ENCODE measurements at regions not wholly inside any gene's neighbourhood (a gene's known extent, or its start where the extent isn't known, plus 50 kb on each side); places are given as distances from the start of the nearest gene placed in this dataset.

GRCh38 chr13:89796196-89796595 is 1551.3 kb upstream of the MIR17HG start:
- no peaks in the 10 kb centered on the region for H3K4me1 ChIP-seq
- no peak overlapping the region for H3K4me3 ChIP-seq
- TF ChIP-seq POLR2A (IDR thresholded peaks at IDR 0.05): no peak
- TF ChIP-seq, protein P1, sequence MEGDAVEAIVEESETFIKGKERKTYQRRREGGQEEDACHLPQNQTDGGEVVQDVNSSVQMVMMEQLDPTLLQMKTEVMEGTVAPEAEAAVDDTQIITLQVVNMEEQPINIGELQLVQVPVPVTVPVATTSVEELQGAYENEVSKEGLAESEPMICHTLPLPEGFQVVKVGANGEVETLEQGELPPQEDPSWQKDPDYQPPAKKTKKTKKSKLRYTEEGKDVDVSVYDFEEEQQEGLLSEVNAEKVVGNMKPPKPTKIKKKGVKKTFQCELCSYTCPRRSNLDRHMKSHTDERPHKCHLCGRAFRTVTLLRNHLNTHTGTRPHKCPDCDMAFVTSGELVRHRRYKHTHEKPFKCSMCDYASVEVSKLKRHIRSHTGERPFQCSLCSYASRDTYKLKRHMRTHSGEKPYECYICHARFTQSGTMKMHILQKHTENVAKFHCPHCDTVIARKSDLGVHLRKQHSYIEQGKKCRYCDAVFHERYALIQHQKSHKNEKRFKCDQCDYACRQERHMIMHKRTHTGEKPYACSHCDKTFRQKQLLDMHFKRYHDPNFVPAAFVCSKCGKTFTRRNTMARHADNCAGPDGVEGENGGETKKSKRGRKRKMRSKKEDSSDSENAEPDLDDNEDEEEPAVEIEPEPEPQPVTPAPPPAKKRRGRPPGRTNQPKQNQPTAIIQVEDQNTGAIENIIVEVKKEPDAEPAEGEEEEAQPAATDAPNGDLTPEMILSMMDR (IDR thresholded peaks at IDR 0.05): no peak
- 45 to 66% methylated on average over 4 of the region's 4 CpGs for WGBS, 2 donors
- H3K27me3 ChIP-seq: no peaks in the 10 kb centered on the region
- no peaks in the 10 kb centered on the region for H3K36me3 ChIP-seq
- intact Hi-C loops (cut with DNase I): no loop called here
- H3K27ac ChIP-seq: no peak overlapping the region
- DNase-seq: no peak
- no peaks in the 10 kb centered on the region for H3K9me3 ChIP-seq

GRCh38 chr13:89803839-89804238 is 1543.6 kb upstream of the MIR17HG start:
- no peak for DNase-seq
- Histone ChIP-seq H3K27ac (no peak overlapping the region), H3K36me3 (no peaks in the 10 kb centered on the region), H3K4me3 (no peak overlapping the region), H3K4me1 (no peaks in the 10 kb centered on the region), H3K9me3 (no peaks in the 10 kb centered on the region), H3K27me3 (no peaks in the 10 kb centered on the region)
- intact Hi-C loops (cut with DNase I): no loop called here
- TF ChIP-seq, protein P1 (IDR thresholded peaks at IDR 0.05): no peak
- TF ChIP-seq POLR2A (IDR thresholded peaks at IDR 0.05): no peak

DNA sequence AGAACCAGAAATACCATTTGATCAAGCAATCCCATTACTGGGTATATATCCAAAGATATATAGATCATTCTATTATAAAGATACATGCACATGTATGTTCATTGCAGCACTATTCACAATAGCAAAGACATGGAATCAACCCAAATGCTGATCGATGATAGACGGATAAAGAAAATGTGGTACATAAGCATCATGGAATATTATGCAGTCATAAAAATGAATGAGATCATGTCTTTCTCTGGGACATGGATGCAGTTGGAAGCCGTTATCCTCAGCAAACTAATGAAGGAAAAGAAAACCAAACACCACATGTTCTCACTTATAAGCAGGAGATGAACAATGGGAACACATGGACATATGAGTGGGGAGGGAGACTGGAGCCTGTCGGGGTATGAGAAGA is 1540.9 kb upstream of the MIR17HG start:
- Histone ChIP-seq H3K4me3 (no peak overlapping the region), H3K9me3 (no peaks in the 10 kb centered on the region), H3K27ac (no peak overlapping the region), H3K36me3 (no peaks in the 10 kb centered on the region), H3K4me1 (no peaks in the 10 kb centered on the region), H3K27me3 (no peaks in the 10 kb centered on the region)
- intact Hi-C loops (cut with DNase I): no loop called here
- TF ChIP-seq POLR2A (IDR thresholded peaks at IDR 0.05): no peak
- TF ChIP-seq, protein P1 (IDR thresholded peaks at IDR 0.05): no peak
- DNase-seq: no peak
- WGBS, 2 donors: 79 to 85% methylated on average over 4 of the region's 4 CpGs

DNA sequence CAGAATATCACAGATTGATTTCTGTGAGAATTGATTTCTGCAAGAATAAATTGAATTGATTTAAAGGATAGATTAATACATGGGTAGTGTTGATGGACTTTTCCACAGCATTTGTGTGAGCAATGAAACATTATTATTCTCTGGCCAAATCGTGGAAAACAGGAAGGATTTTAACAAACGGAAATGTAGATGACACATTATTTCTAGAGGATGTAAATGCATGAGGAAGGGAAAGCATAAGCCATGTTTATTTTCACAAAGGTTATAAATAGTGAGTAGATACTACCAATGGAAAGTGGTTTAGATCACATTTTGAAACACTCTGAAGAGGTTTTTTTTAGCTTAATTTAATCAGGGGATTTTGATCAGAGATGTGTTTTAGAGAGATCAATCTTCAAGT is 1534.6 kb upstream of the MIR17HG start:
- Histone ChIP-seq H3K4me1 (no peaks in the 10 kb centered on the region), H3K27me3 (no peaks in the 10 kb centered on the region), H3K9me3 (peaks cover 0 to 4% (median 3%) of the 10 kb centered on the region in 3 donors), H3K36me3 (no peaks in the 10 kb centered on the region), H3K4me3 (no peak overlapping the region), H3K27ac (no peak overlapping the region)
- no peak for DNase-seq
- no peak for TF ChIP-seq POLR2A (IDR thresholded peaks at IDR 0.05)
- TF ChIP-seq, protein P1 (IDR thresholded peaks at IDR 0.05): no peak
- WGBS, 2 donors: 27 to 46% methylated on average over 2 of the region's 2 CpGs
- intact Hi-C loops (cut with DNase I): no loop called here

DNA sequence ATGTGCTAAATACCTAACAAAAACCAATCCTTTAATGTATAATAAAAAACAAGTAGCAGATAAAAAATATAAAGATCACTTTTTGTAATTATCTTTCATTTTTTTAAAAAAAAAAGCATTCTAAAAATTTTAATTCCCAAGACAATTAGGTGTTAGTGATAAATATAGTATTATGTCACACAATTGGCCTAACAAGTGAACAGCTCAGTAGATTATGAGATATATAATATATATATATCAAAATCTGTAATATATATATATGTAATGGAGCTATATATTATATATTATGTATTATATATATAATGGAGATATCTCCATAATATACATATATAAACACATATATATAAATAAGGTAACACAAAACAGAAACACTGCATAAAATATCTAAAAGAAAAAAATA is 1531.1 kb upstream of the MIR17HG start:
- Histone ChIP-seq H3K9me3 (peaks cover 0 to 4% (median 3%) of the 10 kb centered on the region in 3 donors), H3K27ac (no peak overlapping the region), H3K27me3 (no peaks in the 10 kb centered on the region), H3K4me3 (no peak overlapping the region), H3K36me3 (no peaks in the 10 kb centered on the region), H3K4me1 (no peaks in the 10 kb centered on the region)
- intact Hi-C loops (cut with DNase I): no loop called here
- TF ChIP-seq, protein P1 (IDR thresholded peaks at IDR 0.05): no peak
- TF ChIP-seq POLR2A (IDR thresholded peaks at IDR 0.05): no peak
- no peak for DNase-seq

Data from esophagus squamous epithelium (tissue), 5 donors.